SK-N-SH (cell line): ENCODE measurements at regions not wholly inside any gene's neighbourhood (a gene's known extent, or its start where the extent isn't known, plus 50 kb on each side); places are given as distances from the start of the nearest gene placed in this dataset.

ENCODE experiments used
- CTCF ChIA-PET: fragments of 300-600, 350-600 bp; formaldehyde crosslinking; extraction: SDS; loops from one replicate; lab custom pipeline; 2021; lab: Yijun Ruan, JAX
- POLR2A ChIA-PET: fragments of 350-600 bp; sonication (Branson Sonifier 250); formaldehyde crosslinking; extraction: SDS; loops from one replicate; lab custom pipeline; 2020; ENCODE audit warnings: antibody characterized with exemption, inconsistent platforms; lab: Yijun Ruan, JAX
- DNase-seq: peaks from one replicate; pipeline ENCODE4 v3.0.0; 2012
- H2AFZ ChIP-seq: fragments of 200-600 bp; sonication (generic); 2 replicates; pipeline ENCODE4 v1.8.1; 2016; ENCODE audit warnings: antibody characterized with exemption, mild to moderate bottlenecking, low read depth
- H3F3A ChIP-seq: fragments of 200-600 bp; sonication (generic); replicated peaks from 2 replicates; pipeline ENCODE3; 2016; ENCODE audit warnings: antibody characterized with exemption, mild to moderate bottlenecking; ENCODE audit not compliant: insufficient read depth
- H3K27ac ChIP-seq, 2 experiments: fragments of 200-500 bp in 1 of 2; fragments of 200-600 bp in 1 of 2; sonication (Bioruptor generic) in 1 of 2; sonication (generic), shearing (Covaris generic) in 1 of 2; 2 replicates each; pipeline versions ENCODE4 v1.5.1 to v1.6.1; 2014 to 2016; ENCODE audit warnings: low read depth in 2 of 2, inconsistent platforms in 1 of 2, low read length in 1 of 2, mild to moderate bottlenecking in 1 of 2, mixed read lengths in 1 of 2
- H3K27me3 ChIP-seq: fragments of 200-600 bp; sonication (generic), shearing (Covaris generic); 2 replicates; pipeline ENCODE4 v1.6.1; 2016; ENCODE audit warnings: mixed run types; ENCODE audit not compliant: insufficient read depth
- H3K36me3 ChIP-seq, 2 experiments: fragments of 200-500 bp in 1 of 2; fragments of 200-600 bp in 1 of 2; sonication (Bioruptor generic) in 1 of 2; sonication (generic) in 1 of 2; replicated peaks in 1 of 2; 2 replicates each; pipeline versions ENCODE3 to v1.5.1; 2014 to 2016; ENCODE audit warnings: low read length in 1 of 2, mild to moderate bottlenecking in 1 of 2; ENCODE audit not compliant: insufficient read depth in 2 of 2, control insufficient read depth in 1 of 2
- H3K4me1 ChIP-seq, 2 experiments: fragments of 200-500 bp in 1 of 2; fragments of 200-600 bp in 1 of 2; sonication (Bioruptor generic) in 1 of 2; sonication (generic), shearing (Covaris generic) in 1 of 2; 2 replicates each; pipeline versions ENCODE4 v1.5.1 to v1.6.1; 2014 to 2016; ENCODE audit warnings: low read depth in 1 of 2, low read length in 1 of 2, mixed run types in 1 of 2; ENCODE audit not compliant: insufficient read depth in 2 of 2, control insufficient read depth in 1 of 2
- H3K4me2 ChIP-seq: fragments of 200-600 bp; sonication (generic), shearing (Covaris generic); 2 replicates; pipeline ENCODE4 v1.6.1; 2017; ENCODE audit warnings: mixed run types
- H3K4me3 ChIP-seq, 2 experiments: fragments of 200-500 bp in 1 of 2; fragments of 200-600 bp in 1 of 2; sonication (Bioruptor generic) in 1 of 2; sonication (generic), shearing (Covaris generic) in 1 of 2; 2 replicates each; pipeline versions ENCODE4 v1.5.1 to v1.8.1; 2014 to 2016; ENCODE audit warnings: low read depth in 2 of 2, inconsistent platforms in 1 of 2, low read length in 1 of 2, mild to moderate bottlenecking in 1 of 2, mixed read lengths in 1 of 2, moderate library complexity in 1 of 2
- H3K79me2 ChIP-seq: fragments of 200-600 bp; sonication (generic); 2 replicates; pipeline ENCODE4 v1.8.1; 2017; ENCODE audit warnings: mild to moderate bottlenecking; ENCODE audit not compliant: insufficient read depth
- H3K9ac ChIP-seq: fragments of 200-600 bp; sonication (generic); 2 replicates; pipeline ENCODE4 v1.6.1; 2017; ENCODE audit warnings: mixed run types
- H3K9me2 ChIP-seq: fragments of 200-600 bp; sonication (generic); 2 replicates; pipeline ENCODE4 v1.6.1; 2017; ENCODE audit warnings: mixed run types
- H3K9me3 ChIP-seq: fragments of 200-600 bp; sonication (generic); 2 replicates; pipeline ENCODE4 v1.6.1; 2017; ENCODE audit warnings: mixed run types, mild to moderate bottlenecking, moderate library complexity
- H4K20me1 ChIP-seq: fragments of 200-600 bp; sonication (generic); 2 replicates; pipeline ENCODE4 v1.6.1; 2017; ENCODE audit warnings: mild to moderate bottlenecking, mixed run types; ENCODE audit not compliant: insufficient read depth
- CHD2 ChIP-seq: fragments of 150-350 bp; IDR thresholded peaks from 2 replicates; pipeline ENCODE4 v1.6.1; 2018; ENCODE audit warnings: low read length; ENCODE audit not compliant: partially characterized antibody
- ELF1 ChIP-seq: IDR thresholded peaks from 2 replicates; pipeline ENCODE4 v1.4.0; 2012
- EP300 ChIP-seq, 2 experiments: IDR thresholded peaks; 2 replicates each; pipeline versions ENCODE4 v1.4.0 to v1.6.1; 2012; ENCODE audit warnings: borderline replicate concordance in 1 of 2, low read depth in 1 of 2, low read length in 1 of 2
- FOSL2 ChIP-seq: IDR thresholded peaks from 2 replicates; pipeline ENCODE4 v1.4.0; 2012; ENCODE audit warnings: low read depth, mild to moderate bottlenecking, moderate library complexity, borderline replicate concordance
- FOXM1 ChIP-seq: IDR thresholded peaks from 2 replicates; pipeline ENCODE4 v1.4.0; 2012; ENCODE audit warnings: low read depth, mild to moderate bottlenecking
- GABPA ChIP-seq: IDR thresholded peaks from 2 replicates; pipeline ENCODE4 v1.4.0; 2012; ENCODE audit warnings: low read depth, mild to moderate bottlenecking
- GATA2 ChIP-seq: sonication (generic); formaldehyde crosslinking; IDR thresholded peaks from 2 replicates; pipeline ENCODE4 v1.5.0; 2020; ENCODE audit warnings: mild to moderate bottlenecking, missing genetic modification reagents
- JUND ChIP-seq: IDR thresholded peaks from 2 replicates; pipeline ENCODE4 v1.4.0; 2012
- MXI1 ChIP-seq: IDR thresholded peaks from 2 replicates; pipeline ENCODE4 v1.6.1; 2012; ENCODE audit warnings: mild to moderate bottlenecking, low read depth, low read length, improper control_type of control experiment
- POLR2AphosphoS5 ChIP-seq: IDR thresholded peaks from 2 replicates; pipeline ENCODE4 v1.6.1; 2012; ENCODE audit warnings: low read depth, low read length
- RAD21 ChIP-seq: IDR thresholded peaks from 2 replicates; pipeline ENCODE4 v1.6.1; 2012; ENCODE audit warnings: mild to moderate bottlenecking, low read length
- RCOR1 ChIP-seq: fragments of 150-350 bp; IDR thresholded peaks from 2 replicates; pipeline ENCODE4 v1.6.1; 2017; ENCODE audit warnings: antibody characterized with exemption, low read length
- RFX5 ChIP-seq: IDR thresholded peaks from 2 replicates; pipeline ENCODE4 v1.6.1; 2012; ENCODE audit warnings: mild to moderate bottlenecking, improper control_type of control experiment, low read length
- SIN3A ChIP-seq: IDR thresholded peaks from 2 replicates; pipeline ENCODE4 v1.6.1; 2012; ENCODE audit warnings: low read depth, mild to moderate bottlenecking, low read length, moderate library complexity, borderline replicate concordance
- TCF12 ChIP-seq: IDR thresholded peaks from 2 replicates; pipeline ENCODE4 v1.4.0; 2012
- TEAD4 ChIP-seq: IDR thresholded peaks from 2 replicates; pipeline ENCODE4 v1.4.0; 2012; ENCODE audit warnings: mild to moderate bottlenecking, borderline replicate concordance; ENCODE audit not compliant: insufficient read depth
- YY1 ChIP-seq: IDR thresholded peaks from 2 replicates; pipeline ENCODE4 v1.4.0; 2012; ENCODE audit warnings: low read depth, mild to moderate bottlenecking
- WGBS: methylation state at CpG from one replicate; pipeline ENCODE4 v1.1.6; 2017; ENCODE audit warnings: low lambda C conversion rate; 5-methylcytosine and 5-hydroxymethylcytosine counted together
- TF ChIP-seq, protein P1 (sequence below): IDR thresholded peaks from 2 replicates; pipeline ENCODE4 v1.4.0; 2012; ENCODE audit warnings: low read depth, borderline replicate concordance
- TF ChIP-seq, protein P2 (sequence below): fragments of 150-350 bp; IDR thresholded peaks from 2 replicates; pipeline ENCODE4 v1.6.1; 2016; ENCODE audit warnings: mild to moderate bottlenecking, low read depth, low read length
- TF ChIP-seq, protein P3 (sequence below): fragments of 200-600 bp; sonication (generic); IDR thresholded peaks from 2 replicates; pipeline ENCODE4 v1.6.1; 2017; ENCODE audit warnings: antibody characterized with exemption, mild to moderate bottlenecking, moderate library complexity
- TF ChIP-seq, protein P4 (sequence below): fragments of 150-350 bp; IDR thresholded peaks from 2 replicates; pipeline ENCODE4 v1.6.1; 2017; ENCODE audit warnings: antibody characterized with exemption, low read length, low read depth, borderline replicate concordance
- TF ChIP-seq, protein P5 (sequence below): IDR thresholded peaks from 2 replicates; pipeline ENCODE4 v1.4.0; 2012; ENCODE audit warnings: low read depth, borderline replicate concordance

DNA sequence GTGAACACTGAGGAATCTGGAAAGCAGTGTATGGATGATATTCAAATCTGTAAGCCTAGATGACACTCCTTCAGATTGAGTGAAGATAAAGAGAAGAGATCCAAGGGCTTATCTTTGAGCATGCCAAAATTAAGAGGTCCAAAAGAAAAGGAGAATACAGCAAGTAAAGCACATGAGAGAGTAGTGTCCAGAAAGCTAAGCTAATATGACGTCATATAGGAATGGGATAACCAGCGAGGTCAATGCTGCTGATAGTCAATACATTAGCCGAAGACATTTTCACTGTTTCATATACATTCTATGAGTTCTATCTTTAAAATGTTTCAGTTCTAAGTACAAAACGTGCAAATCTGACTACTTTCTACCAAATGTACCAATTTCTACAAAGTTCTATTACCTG lies 975.8 kb downstream of the TLE4 start:
- no peaks in the 10 kb centered on the region for H3K4me1 ChIP-seq
- TF ChIP-seq RCOR1 (no peak), SIN3A (no peak), GABPA (no peak), TCF12 (no peak), POLR2AphosphoS5 (no peak), TEAD4 (no peak), CHD2 (no peak), RAD21 (no peak), JUND (no peak), FOXM1 (no peak), FOSL2 (no peak), RFX5 (no peak), ELF1 (no peak), MXI1 (no peak)
- TF ChIP-seq, protein P1, sequence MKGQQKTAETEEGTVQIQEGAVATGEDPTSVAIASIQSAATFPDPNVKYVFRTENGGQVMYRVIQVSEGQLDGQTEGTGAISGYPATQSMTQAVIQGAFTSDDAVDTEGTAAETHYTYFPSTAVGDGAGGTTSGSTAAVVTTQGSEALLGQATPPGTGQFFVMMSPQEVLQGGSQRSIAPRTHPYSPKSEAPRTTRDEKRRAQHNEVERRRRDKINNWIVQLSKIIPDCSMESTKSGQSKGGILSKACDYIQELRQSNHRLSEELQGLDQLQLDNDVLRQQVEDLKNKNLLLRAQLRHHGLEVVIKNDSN: no peak
- TF ChIP-seq, protein P2, sequence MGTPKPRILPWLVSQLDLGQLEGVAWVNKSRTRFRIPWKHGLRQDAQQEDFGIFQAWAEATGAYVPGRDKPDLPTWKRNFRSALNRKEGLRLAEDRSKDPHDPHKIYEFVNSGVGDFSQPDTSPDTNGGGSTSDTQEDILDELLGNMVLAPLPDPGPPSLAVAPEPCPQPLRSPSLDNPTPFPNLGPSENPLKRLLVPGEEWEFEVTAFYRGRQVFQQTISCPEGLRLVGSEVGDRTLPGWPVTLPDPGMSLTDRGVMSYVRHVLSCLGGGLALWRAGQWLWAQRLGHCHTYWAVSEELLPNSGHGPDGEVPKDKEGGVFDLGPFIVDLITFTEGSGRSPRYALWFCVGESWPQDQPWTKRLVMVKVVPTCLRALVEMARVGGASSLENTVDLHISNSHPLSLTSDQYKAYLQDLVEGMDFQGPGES: no peak
- TF ChIP-seq, protein P3, sequence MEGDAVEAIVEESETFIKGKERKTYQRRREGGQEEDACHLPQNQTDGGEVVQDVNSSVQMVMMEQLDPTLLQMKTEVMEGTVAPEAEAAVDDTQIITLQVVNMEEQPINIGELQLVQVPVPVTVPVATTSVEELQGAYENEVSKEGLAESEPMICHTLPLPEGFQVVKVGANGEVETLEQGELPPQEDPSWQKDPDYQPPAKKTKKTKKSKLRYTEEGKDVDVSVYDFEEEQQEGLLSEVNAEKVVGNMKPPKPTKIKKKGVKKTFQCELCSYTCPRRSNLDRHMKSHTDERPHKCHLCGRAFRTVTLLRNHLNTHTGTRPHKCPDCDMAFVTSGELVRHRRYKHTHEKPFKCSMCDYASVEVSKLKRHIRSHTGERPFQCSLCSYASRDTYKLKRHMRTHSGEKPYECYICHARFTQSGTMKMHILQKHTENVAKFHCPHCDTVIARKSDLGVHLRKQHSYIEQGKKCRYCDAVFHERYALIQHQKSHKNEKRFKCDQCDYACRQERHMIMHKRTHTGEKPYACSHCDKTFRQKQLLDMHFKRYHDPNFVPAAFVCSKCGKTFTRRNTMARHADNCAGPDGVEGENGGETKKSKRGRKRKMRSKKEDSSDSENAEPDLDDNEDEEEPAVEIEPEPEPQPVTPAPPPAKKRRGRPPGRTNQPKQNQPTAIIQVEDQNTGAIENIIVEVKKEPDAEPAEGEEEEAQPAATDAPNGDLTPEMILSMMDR: no peak
- ChIA-PET POLR2A (no interaction called here), CTCF (no interaction called here)
- DNase-seq: no peak
- no peak overlapping the region for H3K27ac ChIP-seq
- H3K27me3 ChIP-seq: no peaks in the 10 kb centered on the region
- no peaks in the 10 kb centered on the region for H4K20me1 ChIP-seq
- H3K9ac ChIP-seq: no peak overlapping the region
- H3F3A ChIP-seq: no peaks in the 10 kb centered on the region
- 40% methylated on average over 4 of the region's 4 CpGs for WGBS
- H3K4me3 ChIP-seq: no peak overlapping the region
- H3K36me3 ChIP-seq: no peaks in the 10 kb centered on the region
- H3K79me2 ChIP-seq: no peaks in the 10 kb centered on the region
- no peak overlapping the region for H2AFZ ChIP-seq
- no peaks in the 10 kb centered on the region for H3K9me2 ChIP-seq
- H3K4me2 ChIP-seq: no peak overlapping the region
- H3K9me3 ChIP-seq: no peaks in the 10 kb centered on the region

DNA sequence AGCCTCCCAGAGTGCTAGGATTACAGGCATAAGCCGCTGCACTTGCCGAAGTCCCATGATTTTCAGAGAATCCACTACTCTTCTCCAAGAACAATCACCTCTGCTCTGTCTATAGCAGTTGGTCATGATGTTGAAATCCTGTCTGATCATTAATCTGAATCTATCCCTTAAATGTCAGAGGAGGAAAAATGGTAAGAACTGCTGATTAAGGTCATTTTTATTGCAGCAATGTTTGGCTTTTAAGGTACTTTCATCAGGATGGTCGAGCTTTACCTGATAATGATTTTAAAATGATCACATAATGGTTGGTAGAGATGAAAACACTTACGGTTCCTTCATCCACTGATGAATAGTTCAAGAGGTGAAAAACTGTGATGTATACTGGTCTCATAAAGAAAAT lies 968.6 kb downstream of the TLE4 start:
- Histone ChIP-seq H3K9ac (no peak overlapping the region), H3F3A (no peaks in the 10 kb centered on the region), H3K9me2 (no peaks in the 10 kb centered on the region), H3K36me3 (no peaks in the 10 kb centered on the region), H2AFZ (no peak overlapping the region), H3K4me2 (no peak overlapping the region), H3K4me1 (no peaks in the 10 kb centered on the region), H3K27me3 (no peaks in the 10 kb centered on the region), H3K79me2 (no peaks in the 10 kb centered on the region)
- ChIA-PET POLR2A (no interaction called here), CTCF (no interaction called here)
- DNase-seq: no peak
- WGBS: 35% methylated on average over 4 of the region's 4 CpGs
- no peak for TF ChIP-seq EP300 (IDR thresholded peaks at IDR 0.05; ENCODE audit: borderline replicate concordance in 1 of 2, low read depth in 1 of 2, low read length in 1 of 2)
- TF ChIP-seq FOSL2: no peak
- no peak for TF ChIP-seq GATA2 (CRISPR knock-in tag)
- TF ChIP-seq, protein P4, sequence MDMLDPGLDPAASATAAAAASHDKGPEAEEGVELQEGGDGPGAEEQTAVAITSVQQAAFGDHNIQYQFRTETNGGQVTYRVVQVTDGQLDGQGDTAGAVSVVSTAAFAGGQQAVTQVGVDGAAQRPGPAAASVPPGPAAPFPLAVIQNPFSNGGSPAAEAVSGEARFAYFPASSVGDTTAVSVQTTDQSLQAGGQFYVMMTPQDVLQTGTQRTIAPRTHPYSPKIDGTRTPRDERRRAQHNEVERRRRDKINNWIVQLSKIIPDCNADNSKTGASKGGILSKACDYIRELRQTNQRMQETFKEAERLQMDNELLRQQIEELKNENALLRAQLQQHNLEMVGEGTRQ: no peak
- TF ChIP-seq, protein P5, sequence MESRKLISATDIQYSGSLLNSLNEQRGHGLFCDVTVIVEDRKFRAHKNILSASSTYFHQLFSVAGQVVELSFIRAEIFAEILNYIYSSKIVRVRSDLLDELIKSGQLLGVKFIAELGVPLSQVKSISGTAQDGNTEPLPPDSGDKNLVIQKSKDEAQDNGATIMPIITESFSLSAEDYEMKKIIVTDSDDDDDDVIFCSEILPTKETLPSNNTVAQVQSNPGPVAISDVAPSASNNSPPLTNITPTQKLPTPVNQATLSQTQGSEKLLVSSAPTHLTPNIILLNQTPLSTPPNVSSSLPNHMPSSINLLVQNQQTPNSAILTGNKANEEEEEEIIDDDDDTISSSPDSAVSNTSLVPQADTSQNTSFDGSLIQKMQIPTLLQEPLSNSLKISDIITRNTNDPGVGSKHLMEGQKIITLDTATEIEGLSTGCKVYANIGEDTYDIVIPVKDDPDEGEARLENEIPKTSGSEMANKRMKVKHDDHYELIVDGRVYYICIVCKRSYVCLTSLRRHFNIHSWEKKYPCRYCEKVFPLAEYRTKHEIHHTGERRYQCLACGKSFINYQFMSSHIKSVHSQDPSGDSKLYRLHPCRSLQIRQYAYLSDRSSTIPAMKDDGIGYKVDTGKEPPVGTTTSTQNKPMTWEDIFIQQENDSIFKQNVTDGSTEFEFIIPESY: no peak
- TF ChIP-seq RCOR1: no peak
- TF ChIP-seq YY1: no peak
- no peak for TF ChIP-seq RAD21
- TF ChIP-seq, all 33 proteins: peak for 0
- no peak overlapping the region for H3K4me3 ChIP-seq
- no peaks in the 10 kb centered on the region for H4K20me1 ChIP-seq
- no peaks in the 10 kb centered on the region for H3K9me3 ChIP-seq
- no peak overlapping the region for H3K27ac ChIP-seq
